Fibroblast of the conjunctiva (primary cell): ENCODE measurements at regions not wholly inside any gene's neighbourhood (a gene's known extent, or its start where the extent isn't known, plus 50 kb on each side); places are given as distances from the start of the nearest gene placed in this dataset.
A peak's percentile ranks its signal among the peaks of the same experiment; 100 is the strongest.
"Not testable (repeated sequence)": the region's sequence is repeated elsewhere in the genome, so short reads cannot be mapped to it uniquely, and the experiment has no call there.

Experiments
- DNase-seq: peaks from one replicate; pipeline ENCODE4 v3.0.0-alpha.2; 2010; ENCODE audit warnings: low read depth

- DNase-seq, result no peak
These were observed 596.6 kb downstream of the KCTD12 start for GRCh38 chr13:76289558-76289957.

DNA sequence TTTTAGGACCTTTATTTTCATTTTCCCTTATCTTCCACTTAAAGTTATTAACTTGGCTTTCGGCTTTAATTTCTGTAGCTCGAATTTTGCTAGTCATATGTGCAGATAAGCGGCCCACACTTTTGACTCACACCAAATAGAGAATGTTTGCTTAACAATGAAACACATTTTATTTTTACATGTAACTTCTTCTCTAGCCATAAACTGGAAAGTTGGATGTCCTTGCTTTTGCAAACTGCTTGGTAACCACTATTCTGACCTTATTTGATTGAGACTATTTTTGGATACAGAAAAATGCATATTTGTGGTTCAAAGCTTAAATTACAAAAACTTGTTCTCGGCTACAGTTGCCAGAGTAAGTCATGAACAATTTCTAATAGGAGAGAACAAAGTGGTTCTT is 600.0 kb downstream of the KCTD12 start:
- DNase-seq, result peak; percentile 49

DNA sequence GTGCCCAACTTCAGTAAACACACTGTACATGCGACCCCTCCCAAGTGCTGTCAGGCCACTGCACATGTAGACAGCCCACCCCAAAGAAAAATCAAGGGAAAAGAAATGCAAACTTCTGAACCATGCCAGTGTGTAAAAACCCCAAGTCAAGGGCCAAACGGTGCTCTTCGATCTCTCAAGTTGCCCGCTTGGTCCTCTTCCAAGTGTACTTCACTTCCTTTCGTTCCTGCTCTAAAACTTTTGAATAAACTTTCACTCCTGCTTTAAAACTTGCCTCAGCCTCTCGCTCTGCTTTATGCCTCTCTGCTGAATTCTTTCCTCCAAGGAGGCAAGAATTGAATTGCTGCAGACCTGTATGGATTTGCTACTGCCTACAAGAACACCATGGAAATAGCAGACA is 600.7 kb downstream of the KCTD12 start:
- DNase-seq, result no peak

DNA sequence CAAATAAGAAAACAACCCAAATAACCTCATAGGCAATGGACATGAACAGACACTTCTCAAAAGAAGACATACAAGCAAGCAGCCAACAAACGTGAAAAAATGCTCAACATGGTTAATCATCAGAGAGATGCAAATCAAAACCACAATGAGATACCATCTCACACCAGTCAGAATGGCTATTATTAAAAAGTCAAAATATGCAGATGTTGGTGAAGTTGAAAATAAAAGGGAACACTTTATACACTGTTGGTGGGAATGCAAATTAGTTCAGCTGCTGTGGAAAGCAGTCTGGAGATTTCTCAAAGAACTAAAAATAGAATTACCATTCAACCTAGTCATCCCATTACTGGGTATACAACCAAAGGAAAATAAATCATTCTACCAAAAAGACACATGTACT is 606.4 kb downstream of the KCTD12 start:
- not testable (repeated sequence) for DNase-seq

DNA sequence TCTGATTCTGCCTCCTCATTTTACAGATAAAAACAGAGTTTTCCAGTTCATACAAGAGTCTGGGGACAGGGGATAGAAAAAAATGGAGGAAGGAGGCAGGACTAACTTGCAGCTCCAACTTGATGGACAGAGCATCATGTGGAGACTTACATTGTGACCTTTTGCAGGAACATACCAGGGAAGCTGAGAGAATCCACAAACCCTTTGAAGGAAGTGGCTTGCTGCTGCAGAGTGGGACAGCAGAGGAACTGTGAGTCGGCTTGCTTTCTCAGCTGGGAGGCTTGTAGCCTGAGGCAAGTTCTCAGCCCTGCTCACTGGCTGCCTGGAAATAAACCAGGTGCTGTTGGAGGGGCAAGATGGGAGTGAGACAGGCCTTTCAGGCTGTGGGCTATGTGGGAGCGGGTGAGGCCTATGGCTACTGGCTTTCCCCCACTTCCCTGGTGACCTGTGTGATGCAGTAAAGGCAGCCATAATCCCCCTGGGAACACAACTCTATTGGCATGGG is 614.4 kb downstream of the KCTD12 start:
- DNase-seq, result no peak

DNA sequence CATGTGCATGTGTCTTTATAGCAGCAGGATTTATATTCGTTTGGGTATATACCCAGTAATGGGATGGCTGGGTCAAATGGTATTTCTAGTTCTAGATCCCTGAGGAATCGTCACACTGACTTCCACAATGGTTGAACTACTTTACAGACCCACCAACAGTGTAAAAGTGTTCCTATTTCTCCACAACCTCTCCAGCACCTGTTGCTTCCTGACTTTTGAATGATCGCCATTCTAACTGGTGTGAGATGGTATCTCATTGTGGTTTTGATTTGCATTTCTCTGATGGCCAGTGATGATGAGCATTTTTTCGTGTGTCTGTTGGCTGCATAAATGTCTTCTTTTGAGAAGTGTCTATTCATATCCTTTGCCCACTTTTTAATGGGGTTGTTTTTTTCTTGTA is 617.9 kb downstream of the KCTD12 start:
- not testable (repeated sequence) for DNase-seq

GRCh38 chr13:76267216-76267615 is 619.0 kb downstream of the KCTD12 start:
- DNase-seq, result no peak

- DNase-seq, result no peak
These were observed 619.6 kb downstream of the KCTD12 start for GRCh38 chr13:76266561-76266960.

DNA sequence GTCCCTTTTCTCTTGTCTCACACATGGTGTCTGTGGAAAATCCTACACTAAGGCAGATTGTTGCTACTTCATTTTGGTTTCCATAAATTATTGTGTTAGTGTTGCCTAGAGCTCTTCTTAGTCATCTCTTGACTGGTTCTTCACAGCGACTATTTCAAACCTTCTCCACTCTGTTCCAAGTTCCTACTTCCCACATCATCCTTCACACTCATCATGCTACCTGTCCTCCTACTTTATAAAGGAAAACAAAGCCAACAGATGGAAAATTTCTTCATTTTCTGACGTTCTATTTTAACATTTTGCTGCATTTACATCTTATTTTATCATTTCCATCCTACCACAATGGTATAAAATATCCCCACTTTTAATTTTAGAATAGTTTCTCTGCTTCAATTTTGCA is 614.1 kb downstream of the LMO7 start:
- no peak for DNase-seq

GRCh38 chr13:76245920-76246319 is 609.8 kb downstream of the LMO7 start:
- DNase-seq, result no peak

DNA sequence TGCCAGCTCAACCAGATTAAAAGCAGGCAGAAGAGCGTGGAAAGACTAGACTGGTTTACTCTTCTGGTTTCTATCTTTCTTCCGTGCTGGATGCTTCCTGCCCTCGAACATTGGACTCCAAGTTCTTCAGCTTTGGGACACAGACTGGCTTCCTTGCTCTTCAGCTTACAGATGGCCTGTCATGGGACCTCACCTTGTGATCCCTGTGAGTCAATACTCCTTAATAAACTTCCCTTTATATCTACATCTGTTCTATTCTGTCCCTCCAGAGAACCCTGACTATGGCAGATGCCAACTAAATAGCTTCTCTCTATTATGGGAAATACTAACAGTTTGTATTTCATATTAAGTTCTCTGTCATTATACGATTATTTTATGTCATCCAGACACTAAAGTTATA is 609.1 kb downstream of the LMO7 start:
- no peak for DNase-seq

GRCh38 chr13:76243120-76243519 is 607.0 kb downstream of the LMO7 start:
- DNase-seq, result not testable (repeated sequence)

DNA sequence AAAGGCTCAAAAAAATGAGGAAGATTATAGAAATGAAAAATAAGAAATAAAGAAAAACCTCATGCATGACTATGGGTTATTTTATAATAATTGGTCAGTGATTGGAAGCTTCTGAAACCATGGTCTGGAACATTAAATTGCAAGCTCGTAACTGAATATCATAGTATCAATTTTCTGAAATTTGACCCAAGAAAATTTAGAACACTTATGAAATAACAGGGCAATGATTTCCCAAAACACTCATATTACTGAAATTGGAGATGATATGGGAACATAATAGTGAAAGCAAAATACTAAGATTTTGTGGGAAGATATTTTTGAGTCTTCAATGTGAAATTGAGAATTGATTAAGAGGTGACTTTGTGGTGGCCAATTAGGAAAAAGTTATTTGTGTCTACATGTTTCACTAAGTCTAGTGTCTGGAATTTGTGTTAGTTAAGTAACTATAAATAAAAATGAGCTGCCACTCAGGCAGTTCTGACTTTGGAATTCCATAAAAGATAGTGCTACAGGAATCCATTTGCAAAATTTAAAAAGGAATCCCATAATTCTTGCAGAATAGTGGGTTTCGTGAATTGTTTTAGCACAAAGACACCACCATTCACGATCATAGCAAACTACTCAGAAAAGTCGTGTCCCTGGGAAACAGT is 603.0 kb downstream of the LMO7 start:
- no peak for DNase-seq

DNA sequence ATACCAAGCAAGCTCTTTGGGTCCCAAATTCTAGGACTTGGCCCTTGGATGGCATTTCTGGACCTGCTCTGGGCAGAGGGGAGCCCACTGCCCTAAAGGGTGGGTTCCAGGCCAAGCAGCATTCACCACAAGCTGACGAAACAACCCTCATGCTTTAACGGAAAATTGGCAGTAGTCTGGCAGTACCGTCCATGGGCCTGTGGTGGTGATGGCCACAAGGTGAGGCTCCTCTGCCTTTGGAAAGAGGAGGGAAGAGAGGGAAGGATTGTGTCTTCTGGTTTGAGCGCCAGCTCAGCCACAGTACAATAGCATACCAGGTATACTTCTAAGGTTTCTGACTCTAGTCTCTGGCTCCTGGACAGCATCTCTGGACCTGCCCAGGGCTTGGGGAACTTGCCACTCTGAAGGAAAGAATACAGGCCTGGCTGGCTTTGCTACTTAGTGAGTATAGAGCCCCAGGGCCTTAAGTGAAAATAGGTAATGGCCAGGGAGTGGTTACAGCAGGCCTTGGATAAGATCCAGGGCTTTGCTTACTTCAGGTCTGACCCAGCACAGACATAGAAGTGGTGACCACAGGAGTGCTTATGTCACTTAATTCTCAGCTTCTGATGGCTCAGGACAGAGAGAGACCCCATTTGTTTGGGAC is 595.5 kb downstream of the LMO7 start:
- no peak for DNase-seq

GRCh38 chr13:76229281-76229680 is 593.2 kb downstream of the LMO7 start:
- no peak for DNase-seq

GRCh38 chr13:76226941-76227340 is 590.8 kb downstream of the LMO7 start:
- DNase-seq, result no peak

GRCh38 chr13:76225815-76226489 is 589.8 kb downstream of the LMO7 start:
- DNase-seq, result peak; percentile 13

DNA sequence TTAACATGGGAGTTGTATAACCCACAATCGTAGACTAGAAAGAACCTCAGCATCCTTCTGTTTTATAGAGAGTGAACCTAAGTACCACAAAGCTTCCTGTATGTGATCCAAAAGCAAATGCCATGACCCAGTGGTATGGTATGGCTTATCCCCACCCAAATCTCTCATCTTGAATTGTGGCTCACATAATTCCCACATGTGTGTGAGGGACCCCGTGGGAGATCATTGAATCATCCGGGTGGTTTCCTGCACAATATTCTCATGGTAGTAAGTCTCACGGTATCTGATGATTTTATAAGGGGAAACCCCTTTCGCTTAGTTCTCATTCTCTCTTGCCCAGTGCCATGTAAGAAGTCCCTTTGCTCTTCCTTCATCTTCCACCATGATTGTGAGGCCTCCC is 587.9 kb downstream of the LMO7 start:
- no peak for DNase-seq

GRCh38 chr13:76223565-76223964 is 587.4 kb downstream of the LMO7 start:
- DNase-seq, result no peak

- DNase-seq, result no peak
These were observed 586.4 kb downstream of the LMO7 start for GRCh38 chr13:76222511-76222910.

DNA sequence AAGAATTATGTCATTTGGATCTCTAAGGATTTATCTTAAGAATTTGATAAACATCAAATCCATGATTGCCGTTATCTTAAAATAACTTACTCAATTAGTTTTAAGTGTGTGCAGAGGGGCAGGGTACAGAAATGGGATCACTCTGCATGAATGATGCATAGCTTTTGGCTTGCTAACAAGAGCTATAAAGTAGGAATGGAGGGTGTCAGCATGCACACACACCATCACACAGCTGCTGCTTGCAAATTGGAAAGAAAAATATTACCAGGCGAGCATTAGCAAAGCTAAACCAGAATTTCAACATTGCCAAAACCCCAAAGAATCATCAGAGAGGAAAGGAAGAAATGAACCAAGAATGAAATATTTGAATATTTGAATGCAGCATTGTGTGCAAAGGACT is 580.6 kb downstream of the LMO7 start:
- no peak for DNase-seq

- DNase-seq, result no peak
These were observed 577.9 kb downstream of the LMO7 start for GRCh38 chr13:76214001-76214400.

DNA sequence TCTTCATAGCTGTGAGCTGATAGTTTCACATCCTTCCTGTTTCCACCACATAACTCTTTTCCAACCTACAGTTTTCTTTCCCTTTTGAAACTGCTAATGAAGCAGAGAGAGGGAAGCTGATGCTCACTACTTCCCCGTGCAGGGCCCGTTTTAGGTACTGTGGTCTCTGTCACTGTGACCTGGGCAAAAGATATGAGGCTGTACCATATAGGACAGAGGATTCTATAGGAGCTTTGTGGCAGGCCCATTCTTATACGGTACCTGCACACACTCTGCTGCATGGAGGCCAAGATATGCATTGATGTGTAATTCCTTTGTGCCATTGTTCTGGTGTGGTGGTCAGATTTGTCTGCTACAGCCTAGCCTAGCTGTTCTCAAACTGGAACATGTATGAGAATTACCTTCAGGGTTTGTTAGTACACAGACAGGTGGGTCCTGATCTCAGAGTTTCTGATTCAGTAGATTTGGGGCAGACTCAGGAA is 577.3 kb downstream of the LMO7 start:
- no peak for DNase-seq
